GM19351 (cell line): ENCODE measurements at regions not wholly inside any gene's neighbourhood (a gene's known extent, or its start where the extent isn't known, plus 50 kb on each side); places are given as distances from the start of the nearest gene placed in this dataset.
"Not testable (repeated sequence)": the region's sequence is repeated elsewhere in the genome, so short reads cannot be mapped to it uniquely, and the experiment has no call there.

Source experiments
- ATAC-seq: cut with Tn5 transposase; IDR thresholded peaks from one replicate; pipeline ENCODE4 v1.9.1; 2021; ENCODE audit warnings: mild to moderate bottlenecking, moderate library complexity; ENCODE audit not compliant: unreplicated experiment

DNA sequence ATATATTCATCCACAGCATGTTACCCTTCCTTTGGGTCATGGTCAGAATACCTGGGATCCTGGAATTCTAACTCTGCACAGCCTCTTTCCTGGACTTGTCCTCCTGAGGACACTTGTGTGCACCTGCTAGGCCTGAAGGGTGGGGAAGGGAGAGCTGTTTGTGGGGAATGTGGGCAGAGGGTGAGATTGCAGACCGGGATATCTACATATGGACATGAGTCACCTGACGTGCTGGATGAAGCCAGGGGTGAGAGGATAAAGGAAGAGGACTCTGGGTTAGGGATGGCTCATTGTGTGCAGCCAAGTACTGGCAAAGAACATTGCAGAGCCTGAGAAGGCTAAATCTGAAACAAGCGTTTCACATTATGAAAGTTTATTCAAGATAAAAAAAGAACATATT, 241.4 kb upstream of the RPS23 start:
- ATAC-seq, result no peak

DNA sequence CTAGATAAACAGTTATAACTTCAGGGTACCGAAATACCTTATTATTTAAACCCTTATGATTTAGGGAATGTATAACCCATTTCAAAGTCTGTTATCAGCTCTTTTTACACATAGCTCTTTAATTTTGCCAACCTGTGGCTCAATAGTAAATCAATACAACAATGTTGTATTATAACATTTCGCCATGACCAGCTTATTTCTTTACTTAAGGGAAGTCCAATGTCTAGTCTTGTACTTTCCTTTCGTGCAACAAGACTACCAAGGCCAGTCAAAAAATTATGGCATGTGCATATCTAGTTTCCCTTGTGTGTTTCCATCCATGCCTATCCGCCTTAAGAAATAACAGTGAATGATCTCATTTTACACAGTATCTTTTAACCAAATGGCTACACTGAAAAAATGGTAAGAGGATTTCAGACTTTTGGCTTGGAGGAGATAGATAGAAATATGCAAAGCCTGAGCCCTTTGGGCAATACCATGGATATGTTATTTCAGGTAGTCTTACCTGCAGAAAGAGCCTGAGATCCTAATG, 239.5 kb upstream of the RPS23 start:
- ATAC-seq, result no peak

DNA sequence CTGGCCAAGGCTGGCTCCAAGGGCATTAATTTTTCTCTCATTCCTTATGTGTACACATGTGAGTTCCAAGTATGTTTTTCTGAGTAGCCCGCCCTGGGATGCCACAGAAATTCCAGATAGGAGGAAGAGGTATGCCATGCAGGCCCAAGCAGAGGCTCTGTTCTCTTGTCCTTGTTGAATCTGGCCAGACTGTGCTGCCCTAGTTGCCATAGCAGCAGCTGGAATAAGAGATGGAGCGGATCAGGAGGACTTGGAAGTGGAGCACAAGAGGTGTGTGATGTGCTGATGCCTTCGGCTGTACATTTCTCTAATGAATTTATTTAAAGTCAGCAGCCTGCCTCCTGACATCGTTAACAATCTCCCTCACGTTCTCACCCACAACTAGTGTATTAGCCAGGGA, 235.6 kb upstream of the RPS23 start:
- ATAC-seq, result no peak

DNA sequence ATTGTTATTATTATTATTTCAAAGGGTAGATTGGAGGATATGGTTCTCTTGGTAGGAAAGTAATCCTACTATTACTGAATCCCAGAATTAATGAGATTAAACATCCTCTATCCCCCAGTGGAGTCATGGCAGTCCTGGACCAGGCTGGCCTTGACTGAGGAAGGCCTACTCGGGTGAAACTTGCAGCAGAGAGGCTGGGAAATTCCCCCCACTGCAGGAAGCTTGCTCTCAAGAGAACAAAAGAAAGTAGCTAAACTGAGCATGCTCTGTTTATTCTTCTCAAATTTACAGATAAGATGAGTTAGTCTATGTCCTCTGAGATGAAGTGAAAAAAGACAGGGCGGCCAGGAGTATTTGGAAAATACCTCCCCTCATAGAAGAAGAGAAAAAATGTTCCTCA, 233.9 kb upstream of the RPS23 start:
- peak; percentile 88 for ATAC-seq

DNA sequence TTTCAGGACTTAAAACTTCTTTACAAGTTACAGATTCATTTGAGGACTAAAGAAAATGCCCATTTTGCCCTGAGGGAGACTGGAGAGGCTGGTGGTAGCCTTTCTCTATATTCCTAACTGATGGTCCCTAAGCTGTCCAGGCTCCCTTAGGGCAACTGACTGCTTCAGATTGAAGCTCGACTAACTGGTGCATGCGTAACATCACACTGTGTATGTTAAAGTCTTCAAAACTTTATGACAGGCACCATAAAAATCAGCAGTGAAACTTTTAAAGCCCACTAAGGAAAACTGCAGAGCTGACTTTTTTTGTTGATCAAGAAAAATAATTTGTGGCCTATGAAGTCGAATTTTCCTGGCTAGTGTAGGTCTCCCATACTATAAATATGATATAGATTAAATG, 233.0 kb upstream of the RPS23 start:
- ATAC-seq, result no peak

DNA sequence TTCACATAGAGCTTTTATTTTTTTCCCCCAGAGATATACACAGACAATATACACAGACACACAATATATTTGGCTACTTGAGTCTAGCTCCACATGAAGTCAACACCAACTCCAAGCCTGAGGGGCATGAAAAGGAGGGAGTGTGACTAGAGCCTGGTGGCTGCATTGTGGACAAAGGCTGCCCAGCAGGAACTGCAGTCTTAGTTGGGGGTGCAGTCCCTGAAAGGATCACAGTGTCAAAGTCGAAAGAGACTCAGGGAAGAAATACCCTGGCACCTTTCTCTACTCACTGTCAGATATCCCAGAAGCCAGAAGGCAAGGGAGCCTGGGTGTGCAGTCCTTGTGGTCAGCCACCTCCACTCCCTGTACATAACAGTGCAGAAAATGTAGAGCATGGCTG, 231.6 kb upstream of the RPS23 start:
- ATAC-seq, result no peak

DNA sequence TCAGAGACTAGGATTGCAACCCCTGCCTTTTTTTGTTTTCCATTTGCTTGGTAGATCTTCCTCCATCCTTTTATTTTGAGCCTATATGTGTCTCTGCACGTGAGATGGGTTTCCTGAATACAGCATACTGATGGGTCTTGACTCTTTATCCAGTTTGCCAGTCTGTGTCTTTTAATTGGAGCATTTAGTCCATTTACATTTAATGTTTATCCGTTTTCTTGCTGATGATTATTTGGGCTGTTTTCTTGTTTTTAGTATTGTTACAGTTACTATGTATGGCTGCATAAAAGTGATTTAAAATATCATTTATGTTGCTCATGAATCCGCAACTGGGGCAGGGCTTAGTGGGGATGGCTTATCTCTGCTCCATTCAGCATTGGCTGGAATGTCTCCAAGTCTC, 228.2 kb upstream of the RPS23 start:
- ATAC-seq, result not testable (repeated sequence)

DNA sequence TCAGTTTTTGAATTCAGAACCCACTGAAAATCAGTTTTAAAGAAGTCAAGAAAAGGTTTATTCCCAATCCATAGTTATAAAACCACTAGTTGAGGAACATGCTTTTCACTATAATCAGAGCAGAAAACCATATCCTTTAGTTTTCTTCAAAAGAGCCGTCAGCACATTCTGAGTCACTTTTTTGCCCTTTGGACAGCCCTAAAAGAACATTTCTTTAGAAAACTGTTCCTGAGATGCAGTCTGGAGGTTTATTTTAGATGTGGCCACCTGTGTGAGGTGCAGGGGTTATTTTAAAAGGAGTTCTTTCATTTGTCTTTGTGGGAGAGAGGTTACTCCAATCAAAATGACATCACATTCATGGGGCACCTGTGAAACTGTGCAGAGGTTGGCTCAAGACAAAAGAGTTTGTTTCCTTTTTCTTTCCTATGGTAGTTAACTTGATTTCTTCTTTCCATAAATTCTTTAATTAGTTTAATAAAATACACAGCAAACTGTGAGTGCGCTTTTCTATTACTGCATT, 221.6 kb upstream of the RPS23 start:
- ATAC-seq, result no peak

DNA sequence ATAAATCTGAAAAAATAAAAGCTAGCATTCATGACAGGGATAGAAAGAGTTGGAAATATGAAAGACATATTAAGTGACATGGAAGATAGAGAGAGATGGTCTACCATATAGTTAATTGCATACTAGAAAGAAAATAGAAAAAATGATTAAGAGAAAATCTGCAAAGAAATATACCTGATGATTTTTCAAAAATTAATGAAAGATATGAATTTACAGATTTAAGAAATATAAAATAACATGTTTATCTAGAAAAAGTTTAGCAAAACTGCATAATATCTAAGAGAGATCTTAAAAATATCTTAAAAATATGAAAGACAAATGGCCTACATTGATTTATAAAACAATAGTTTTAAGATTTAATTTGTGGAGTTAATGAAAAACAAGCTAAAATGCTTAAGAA, 219.1 kb upstream of the RPS23 start:
- no peak for ATAC-seq

DNA sequence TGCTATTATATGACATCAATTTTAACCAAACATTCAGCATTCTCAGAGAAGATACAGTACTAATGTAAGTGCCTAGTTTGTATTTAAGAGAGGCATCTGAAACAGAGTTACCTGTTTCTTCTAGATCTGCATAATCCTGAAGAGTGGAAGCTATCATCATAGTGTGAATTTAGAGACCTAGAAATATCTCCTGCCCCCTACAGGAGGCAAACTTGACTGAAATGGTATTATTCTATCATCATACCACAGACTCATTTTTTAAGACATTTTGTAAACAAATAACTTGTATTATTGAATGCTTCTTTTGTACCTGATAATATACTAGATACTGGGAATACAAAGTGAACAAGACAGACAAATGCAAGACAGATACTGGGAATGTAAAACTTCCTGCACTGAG, 216.8 kb upstream of the RPS23 start:
- ATAC-seq, result no peak

DNA sequence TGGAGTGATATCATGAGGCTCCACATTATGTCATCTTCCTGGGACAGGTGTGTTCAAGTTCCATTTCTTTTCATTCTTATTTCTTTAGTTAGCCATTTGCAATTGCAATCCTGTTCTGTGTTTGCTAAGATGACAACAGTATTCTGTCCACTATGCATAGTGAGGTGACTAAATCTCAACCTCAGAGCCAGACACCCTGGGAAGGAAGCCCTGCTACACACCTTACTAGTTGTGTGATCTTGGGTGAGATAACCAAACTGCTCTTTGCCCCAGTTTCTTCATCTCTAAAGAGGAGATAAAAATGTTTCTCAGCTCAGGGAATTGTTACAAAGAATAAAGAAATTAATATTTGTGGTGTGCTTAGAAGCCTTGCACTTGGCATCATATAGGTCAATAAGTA, 215.1 kb upstream of the RPS23 start:
- ATAC-seq, result no peak

DNA sequence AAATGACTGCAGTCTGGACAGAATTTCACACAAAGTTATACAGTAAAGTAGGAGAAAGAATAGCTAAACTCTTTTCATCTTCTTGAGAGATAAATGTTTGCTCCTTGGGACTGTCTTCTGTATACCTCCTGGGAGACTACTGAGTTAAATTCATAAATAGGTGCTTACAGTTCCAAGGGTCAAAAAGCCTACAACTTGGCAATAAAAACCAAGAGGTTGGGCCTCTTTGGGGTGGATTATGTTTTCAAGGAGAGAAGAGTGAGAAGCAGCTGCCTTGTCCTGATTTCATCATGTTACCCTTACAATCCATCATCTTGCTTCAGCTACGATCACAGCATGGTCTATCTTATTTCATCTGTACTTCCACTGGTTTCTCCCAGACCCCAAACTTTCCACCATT, 213.2 kb upstream of the RPS23 start:
- ATAC-seq, result no peak

DNA sequence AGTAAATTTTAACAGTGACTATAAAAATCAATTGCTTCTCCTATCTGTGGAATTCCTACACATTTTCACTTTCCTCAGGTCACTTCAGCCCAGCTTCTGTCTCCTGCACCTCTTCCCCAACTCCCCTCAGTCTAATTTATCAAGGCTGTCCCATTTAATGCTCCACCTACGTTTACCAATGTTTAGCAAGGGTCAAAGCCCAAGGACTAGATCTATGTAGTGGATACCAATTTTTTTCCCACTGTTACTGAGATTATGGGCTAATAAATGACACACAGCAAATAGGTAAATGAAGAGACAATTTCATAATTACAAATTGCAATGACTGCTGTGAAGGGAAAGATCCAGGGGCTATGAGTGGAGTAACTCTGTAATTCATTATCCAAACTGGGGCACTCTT, 211.5 kb upstream of the RPS23 start:
- ATAC-seq, result no peak

DNA sequence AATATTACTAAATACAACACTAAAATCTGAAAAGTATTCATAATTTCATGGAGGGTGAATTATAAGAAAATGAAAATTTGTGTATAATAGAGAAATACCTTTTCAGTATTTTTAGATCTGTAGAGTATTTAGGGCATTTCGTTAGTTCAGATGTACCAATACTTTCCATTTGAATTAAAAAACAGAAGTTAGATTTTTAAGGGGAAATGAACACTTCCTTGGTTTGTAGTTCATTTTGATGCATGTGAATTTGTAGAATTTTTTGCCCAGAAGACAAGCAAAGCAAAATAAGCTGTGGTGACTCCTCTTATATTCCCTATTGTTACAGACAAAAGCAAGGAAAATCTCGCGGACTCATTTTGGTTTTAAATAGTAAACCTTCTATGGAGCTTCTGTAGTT, 209.0 kb upstream of the RPS23 start:
- ATAC-seq, result no peak

DNA sequence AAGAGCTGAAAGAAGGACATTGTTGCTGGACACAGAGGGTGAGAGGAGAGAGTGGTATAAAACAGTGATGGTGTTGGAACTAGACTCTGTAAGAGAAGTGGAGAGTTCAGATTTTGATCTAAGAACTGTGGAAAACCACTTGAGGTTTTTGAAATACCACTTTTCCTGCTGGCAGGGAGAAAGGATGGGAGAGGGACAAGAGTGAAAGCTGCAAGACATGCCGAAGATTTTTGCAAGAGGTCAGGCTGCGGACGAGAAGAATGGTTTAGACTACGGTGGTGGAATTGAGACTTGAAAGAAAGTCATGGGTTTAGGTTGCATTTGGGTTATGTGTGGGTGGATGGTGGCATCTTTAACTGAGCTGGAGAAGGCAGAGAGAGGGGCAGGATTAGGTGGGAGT, 202.2 kb upstream of the RPS23 start:
- ATAC-seq, result no peak

DNA sequence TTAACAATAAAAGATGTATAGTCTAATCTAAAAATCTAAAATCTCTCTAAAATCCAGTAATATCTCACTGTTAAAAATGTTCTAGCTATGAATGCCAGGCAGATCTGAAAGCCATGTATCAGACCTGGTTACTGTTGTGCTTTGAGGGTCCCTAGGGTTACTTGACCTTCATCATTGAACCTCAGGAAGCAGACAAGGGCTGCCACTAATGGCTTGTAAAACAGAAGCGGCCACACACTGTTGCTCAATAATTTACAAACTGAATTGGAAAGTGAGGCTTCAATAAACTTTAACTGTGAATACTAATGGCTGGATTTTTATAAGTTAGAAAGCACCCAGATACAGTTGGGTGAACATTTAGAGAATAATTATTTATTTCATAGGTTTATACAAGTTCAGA, 198.0 kb upstream of the RPS23 start:
- no peak for ATAC-seq

DNA sequence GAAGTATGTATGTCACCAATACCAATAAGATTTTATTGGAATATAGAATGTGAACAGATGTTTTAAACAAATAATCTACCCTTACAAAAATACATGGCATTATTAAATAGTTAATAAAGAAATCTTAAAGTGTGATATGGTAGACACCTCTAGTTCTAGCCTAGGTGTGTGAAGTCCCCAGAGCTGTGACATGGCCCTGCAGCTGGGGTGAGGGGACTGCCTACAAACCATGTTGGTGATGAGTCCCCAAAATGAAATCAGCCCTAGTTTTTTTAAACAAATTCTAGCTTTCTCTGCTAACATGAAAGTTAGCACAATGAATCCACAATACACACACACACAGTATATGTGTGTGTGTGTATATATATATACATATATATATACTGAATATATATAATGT, 195.1 kb upstream of the RPS23 start:
- no peak for ATAC-seq

DNA sequence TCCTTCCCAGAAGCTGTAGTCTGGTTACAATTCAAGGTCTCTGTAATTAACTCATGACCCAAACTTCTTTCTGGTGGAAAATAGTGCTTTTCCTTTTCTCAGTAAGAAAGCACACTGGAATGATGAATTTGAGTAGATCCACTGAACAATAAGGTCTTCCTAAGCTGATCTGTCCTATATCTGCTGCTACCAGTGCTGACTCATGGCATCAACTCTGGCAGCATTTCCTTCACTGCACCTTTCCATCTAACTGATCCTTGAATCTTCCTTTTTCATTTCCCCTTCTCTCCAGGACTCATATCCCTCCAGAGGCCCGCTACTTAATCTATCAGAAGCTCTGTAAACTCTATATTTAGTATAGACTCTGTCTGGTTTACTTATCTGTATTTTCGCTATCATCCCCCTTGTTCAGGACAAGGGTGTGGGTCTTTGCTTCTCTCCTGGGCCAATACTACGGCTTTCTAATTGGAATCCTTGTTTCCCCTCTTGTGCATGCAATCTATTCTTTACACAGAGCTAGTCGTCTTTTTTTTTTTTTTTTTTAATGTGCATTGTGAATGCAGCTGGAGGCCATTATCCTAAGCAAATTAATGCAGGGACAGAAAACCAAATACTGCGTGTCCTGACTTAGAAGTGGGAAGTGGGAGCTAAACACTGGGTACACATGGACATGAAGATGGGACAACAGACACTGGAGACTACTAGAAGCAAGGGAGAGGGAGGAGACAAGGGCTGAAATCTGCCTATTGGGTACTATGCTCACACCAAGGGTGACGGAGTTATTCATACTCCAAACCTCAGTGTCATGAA, 192.2 kb upstream of the RPS23 start:
- ATAC-seq, result no peak

DNA sequence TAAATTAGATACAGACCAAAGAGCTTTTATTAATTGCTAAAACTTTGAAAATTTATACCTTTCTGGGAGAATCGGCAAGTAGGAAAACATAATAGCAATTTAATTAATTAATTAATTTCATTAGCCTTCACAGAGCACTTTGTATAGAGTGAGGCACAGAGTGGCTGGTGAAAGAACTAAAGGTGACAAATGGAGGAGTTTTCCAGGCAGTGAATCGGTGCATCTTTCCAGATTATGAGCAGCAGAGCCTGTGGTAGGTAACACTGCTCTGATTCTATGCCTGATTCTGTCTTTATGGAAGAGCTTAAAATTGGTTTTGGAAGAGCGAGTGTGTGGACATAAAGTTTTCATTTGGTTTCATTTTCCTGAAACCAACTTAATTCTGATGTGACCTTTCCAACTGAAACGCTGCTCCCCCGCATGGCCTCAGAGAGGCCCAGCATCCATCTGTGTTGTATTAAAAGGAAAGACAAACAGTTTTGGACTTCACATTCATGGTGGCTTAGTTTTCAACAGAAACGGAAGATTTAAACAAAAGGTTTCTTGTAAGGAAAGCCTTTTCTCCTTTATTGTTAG, 188.9 kb upstream of the RPS23 start:
- no peak for ATAC-seq

DNA sequence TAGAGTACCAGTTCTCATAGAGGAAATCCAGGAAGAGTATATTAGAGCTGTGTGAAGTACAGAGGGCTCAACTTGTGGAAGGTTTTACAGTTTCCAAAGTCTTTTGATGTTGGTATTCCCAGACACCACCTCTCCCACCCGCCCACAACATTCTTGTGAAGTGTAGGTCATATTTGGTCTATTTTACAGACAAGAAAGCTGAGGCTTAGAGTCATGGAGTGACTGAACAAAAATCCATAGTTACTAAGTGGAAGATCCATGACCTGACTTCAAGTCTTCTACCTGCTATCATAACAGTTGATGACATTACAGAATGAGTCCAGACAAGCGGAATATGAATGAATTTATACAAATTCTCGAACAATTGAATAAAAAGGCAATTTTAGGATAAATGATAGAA, 187.1 kb upstream of the RPS23 start:
- ATAC-seq, result no peak

DNA sequence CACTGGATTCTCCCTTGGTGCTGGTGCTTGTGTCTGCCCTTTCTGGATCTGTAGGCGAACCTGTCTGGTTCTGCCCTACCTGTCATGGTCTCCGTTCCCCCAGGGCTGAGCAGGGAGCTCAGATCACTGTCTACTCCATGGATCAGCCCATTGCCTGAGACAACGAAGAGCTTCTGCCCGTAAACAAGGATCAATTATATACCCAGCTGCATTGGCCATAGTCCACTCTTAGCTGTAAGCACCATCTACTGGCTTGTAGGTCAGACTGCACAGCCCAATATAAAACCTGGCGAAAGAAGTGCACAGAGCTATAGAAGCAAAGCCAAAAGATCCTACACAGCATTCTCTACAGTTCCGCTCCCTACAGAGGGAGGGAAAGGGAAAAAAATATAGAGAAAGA, 181.5 kb upstream of the RPS23 start:
- ATAC-seq, result no peak

DNA sequence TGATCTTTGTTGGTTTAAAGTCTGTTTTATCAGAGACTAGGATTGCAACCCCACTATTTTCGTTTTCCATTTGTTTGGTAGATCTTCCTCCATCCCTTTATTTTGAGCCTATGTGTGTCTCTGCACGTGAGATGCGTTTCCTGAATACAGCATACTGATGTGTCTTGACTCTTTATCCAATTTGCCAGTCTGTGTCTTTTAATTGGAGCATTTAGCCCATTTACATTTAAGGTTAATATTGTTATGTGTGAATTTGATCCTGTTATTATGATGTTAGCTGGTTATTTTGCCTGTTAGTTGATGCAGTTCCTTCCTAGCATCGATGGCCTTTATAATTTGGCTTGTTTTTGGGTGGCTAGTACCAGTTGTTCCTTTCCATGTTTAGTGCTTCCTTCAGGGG, 177.2 kb upstream of the RPS23 start:
- not testable (repeated sequence) for ATAC-seq
